Omental fat pad (tissue), 3 donors: ENCODE measurements at regions not wholly inside any gene's neighbourhood (a gene's known extent, or its start where the extent isn't known, plus 50 kb on each side); places are given as distances from the start of the nearest gene placed in this dataset.
"Not testable (repeated sequence)": the region's sequence is repeated elsewhere in the genome, so short reads cannot be mapped to it uniquely, and the experiment has no call there.

Experiments
- ATAC-seq: fragments of 150-250 bp; one replicate; pipeline ENCODE4 v1.9.1; 2016; ENCODE audit warnings: mild to moderate bottlenecking, moderate library complexity; ENCODE audit not compliant: low FRiP score
- DNase-seq: peaks from one replicate; pipeline ENCODE4 v3.0.0-alpha.2; 2019; ENCODE audit warnings: low spot score
- TF ChIP-seq, protein P1 (sequence below), 3 donors: fragments of 450-650 bp; IDR thresholded peaks; one replicate each; pipeline ENCODE4 v1.5.1; 2016 to 2017; ENCODE audit warnings: antibody characterized with exemption in 3 of 3, mild to moderate bottlenecking in 3 of 3, moderate library complexity in 2 of 3

DNA sequence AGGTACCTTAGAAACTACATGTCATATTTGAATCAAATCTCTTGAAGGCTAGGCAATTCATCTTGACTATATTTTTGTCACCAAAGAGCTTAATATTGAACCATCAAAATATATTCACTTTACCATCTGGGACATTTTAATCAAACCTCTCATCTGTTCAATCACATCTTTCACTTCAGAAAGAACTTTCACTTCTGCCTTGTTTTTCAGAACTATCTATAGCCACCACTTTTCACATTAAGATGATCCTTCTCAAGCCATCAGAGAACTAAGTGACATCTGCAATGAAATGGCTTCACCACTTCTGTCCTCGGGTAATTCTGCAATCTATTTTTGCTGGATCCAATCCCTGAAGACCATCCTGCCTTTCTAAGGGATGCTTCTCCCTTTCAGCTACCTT lies 57.8 kb downstream of the OR2B2 start:
- DNase-seq (no peak), ATAC-seq (no peak)
- TF ChIP-seq, protein P1, sequence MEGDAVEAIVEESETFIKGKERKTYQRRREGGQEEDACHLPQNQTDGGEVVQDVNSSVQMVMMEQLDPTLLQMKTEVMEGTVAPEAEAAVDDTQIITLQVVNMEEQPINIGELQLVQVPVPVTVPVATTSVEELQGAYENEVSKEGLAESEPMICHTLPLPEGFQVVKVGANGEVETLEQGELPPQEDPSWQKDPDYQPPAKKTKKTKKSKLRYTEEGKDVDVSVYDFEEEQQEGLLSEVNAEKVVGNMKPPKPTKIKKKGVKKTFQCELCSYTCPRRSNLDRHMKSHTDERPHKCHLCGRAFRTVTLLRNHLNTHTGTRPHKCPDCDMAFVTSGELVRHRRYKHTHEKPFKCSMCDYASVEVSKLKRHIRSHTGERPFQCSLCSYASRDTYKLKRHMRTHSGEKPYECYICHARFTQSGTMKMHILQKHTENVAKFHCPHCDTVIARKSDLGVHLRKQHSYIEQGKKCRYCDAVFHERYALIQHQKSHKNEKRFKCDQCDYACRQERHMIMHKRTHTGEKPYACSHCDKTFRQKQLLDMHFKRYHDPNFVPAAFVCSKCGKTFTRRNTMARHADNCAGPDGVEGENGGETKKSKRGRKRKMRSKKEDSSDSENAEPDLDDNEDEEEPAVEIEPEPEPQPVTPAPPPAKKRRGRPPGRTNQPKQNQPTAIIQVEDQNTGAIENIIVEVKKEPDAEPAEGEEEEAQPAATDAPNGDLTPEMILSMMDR (IDR thresholded peaks at IDR 0.05), result no peak

DNA sequence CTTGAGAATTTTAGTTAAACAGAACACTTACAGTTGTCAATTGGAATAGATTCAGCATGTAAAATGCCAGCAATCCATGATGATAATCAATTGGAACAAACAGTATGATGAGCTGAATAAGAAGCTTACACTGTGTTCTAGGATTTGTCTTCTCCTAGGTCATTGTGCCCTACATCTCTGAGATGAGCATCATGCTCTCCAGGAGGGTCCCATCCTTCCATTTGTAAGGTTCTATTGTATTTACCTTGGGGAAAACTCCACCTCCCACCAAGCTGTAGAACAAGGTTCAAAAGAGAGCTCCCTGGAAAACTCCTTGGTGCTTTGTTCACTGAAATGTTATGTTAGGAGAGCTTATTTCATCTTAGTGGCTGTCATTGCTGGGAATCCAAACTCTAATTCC lies 60.8 kb downstream of the OR2B2 start:
- DNase-seq, result no peak
- no peak for ATAC-seq
- TF ChIP-seq, protein P1 (IDR thresholded peaks at IDR 0.05), result no peak

DNA sequence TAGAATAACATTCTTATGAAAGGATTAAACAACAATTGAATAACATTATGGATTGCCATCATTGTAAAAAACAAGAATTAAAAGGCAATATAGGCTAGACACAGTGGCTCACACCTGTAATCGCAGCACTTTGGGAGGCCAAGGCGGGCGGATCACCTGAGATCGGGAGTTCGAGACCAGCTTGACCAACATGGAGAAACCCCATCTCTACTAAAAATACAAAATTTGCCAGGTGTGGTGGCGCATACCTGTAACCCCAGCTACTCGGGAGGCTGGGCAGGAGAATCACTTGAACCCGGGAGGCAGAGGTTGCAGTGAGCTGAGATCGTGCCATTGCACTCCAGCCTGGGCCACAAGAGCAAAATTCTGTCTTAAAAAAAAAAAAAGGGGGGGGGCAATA lies 63.2 kb downstream of the OR2B2 start:
- ATAC-seq, DNase-seq: not testable (repeated sequence)

DNA sequence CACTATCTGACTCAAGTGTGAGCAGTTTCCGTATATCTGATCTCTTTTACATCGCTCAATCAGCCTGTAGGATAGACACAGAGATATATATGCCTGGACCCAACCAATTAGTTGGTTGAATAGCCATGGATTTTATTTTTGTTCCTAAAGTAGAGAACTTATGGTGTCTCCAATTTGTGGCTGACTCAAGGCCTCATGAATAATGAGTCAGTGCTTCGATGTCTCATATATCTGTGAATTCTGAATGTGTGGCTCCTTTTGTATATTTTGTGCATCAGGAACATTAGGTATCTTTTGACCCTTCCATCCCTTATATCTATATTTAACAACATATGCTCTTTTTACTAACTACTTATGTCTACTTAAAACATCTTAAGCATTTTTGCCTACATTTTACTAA lies 64.5 kb downstream of the OR2B2 start:
- no peak for ATAC-seq
- TF ChIP-seq, protein P1 (IDR thresholded peaks at IDR 0.05), result no peak
- DNase-seq, result no peak

DNA sequence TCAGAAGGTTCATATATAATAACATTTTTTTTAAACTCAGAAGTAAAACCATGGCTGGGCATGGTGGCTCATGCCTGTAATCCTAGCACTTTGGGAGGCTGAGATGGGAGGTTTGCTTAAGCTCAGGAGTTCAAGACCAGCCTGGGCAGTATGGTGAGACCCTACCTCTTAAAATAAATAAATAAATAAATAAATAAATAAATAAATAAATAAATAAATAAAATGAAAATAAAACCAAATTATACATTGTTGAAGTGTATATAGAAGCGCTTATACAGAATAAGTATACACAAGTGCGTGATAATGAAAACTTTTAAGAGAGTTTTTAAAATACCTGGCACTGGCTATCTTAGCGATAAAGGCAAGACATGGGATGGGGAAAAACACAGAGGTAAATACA lies 71.6 kb downstream of the OR2B2 start:
- ATAC-seq, result no peak

DNA sequence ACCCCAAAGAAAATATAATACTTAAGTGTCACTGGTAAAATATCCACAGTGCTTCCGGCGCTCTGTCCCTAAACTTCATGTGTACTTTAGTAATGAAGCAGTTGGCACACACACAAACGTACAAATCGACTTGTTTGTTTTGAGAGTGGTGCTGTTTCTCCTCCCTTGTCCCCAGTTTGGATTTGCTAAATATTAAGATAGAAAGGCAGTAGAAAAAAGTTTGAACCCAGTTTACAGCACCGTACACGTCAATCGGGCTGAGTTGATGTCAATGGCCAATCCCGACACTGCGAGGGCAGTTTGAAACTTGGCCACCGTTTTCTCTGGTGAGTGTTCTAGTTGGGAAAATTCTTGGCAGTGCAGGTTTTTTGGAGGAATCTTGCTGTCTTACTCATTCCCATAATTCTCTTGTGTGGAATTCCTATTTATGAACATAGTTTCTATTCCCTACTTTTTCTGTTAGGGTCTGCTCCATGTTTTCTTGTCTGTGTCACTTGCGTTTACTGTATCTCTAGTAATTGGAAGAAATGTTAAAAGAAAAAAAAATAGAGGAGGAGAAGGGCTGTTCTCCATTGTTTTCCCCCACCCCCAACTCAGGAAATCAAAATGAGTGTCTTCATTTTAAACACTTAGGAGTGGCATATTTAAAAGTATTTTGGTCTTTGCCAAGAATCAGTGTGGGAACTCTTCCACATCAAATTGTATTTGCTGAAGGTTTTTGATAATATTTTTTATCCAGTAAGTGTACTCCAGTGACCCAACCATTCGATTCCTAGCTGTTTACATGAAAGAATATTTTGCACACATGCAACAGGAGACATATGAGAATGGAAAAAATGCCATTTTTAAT lies 72.3 kb downstream of the OR2B2 start:
- DNase-seq (no peak), ATAC-seq (no peak)
- TF ChIP-seq, protein P1 (IDR thresholded peaks at IDR 0.05), result no peak

More for the DNA sequence above, 71.6 kb downstream of the OR2B2 start:
- TF ChIP-seq, protein P1 (IDR thresholded peaks at IDR 0.05), result no peak
- no peak for DNase-seq

DNA sequence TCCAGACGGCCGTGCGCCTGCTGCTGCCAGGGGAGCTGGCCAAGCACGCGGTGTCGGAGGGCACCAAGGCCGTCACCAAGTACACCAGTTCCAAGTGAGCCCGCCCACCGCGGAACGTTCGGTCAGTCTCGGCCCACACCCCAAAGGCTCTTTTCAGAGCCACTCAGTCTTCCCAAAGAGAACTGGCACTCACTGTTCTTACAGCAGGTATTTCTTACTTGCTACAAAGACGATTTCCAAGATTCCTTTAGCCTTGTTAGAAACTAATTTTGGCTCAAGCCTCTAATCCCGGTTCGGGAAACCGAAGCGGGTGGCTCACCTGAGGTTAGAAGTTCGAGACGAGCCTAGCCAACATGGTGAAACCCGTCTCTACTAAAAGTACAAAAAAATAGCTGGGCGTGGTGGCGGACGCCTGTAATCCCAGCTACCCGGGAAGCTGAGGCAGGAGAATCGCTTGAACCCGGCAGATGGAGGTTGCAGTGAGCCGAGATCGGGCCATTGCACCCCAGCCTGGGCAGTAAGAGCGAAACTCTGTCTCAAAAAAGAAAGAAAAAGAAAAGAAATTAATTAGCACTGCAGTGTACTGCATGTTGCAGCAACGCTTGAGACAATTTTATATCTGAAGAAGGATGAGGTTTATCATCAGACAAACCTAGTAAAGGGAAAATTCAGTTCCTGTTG lies 73.1 kb downstream of the OR2B2 start:
- DNase-seq (no peak), ATAC-seq (peak; percentile 48)
- TF ChIP-seq, protein P1 (IDR thresholded peaks at IDR 0.05), result no peak
